Muscle layer of duodenum (tissue), 2 donors: ENCODE measurements at regions not wholly inside any gene's neighbourhood (a gene's known extent, or its start where the extent isn't known, plus 50 kb on each side); places are given as distances from the start of the nearest gene placed in this dataset.

Experiments used
- H3K27ac ChIP-seq: one replicate; pipeline ENCODE4 v1.7.0; 2013; ENCODE audit warnings: mild to moderate bottlenecking, low read length
- H3K27me3 ChIP-seq: one replicate; pipeline ENCODE4 v1.7.0; 2013; ENCODE audit warnings: low read depth, mild to moderate bottlenecking, control low read depth, low read length
- H3K36me3 ChIP-seq, 2 donors: one replicate each; pipeline ENCODE4 v1.7.0; 2013; ENCODE audit warnings: low read length in 2 of 2, control low read depth in 1 of 2, mild to moderate bottlenecking in 1 of 2; ENCODE audit not compliant: insufficient read depth in 2 of 2, control insufficient read depth in 1 of 2
- H3K4me1 ChIP-seq, 2 donors: one replicate each; pipeline ENCODE4 v1.7.0; 2013; ENCODE audit warnings: low read length in 2 of 2, mild to moderate bottlenecking in 2 of 2, control low read depth in 1 of 2, moderate library complexity in 1 of 2; ENCODE audit not compliant: insufficient read depth in 2 of 2, control insufficient read depth in 1 of 2
- H3K4me3 ChIP-seq, 2 donors: one replicate each; pipeline ENCODE4 v1.7.0; 2013; ENCODE audit warnings: low read length in 2 of 2, low read depth in 1 of 2, mild to moderate bottlenecking in 1 of 2
- H3K9me3 ChIP-seq, 2 donors: one replicate each; pipeline ENCODE4 v1.7.0; 2013; ENCODE audit warnings: low read length in 2 of 2, control low read depth in 1 of 2, mild to moderate bottlenecking in 1 of 2; ENCODE audit not compliant: control insufficient read depth in 1 of 2
- donor health status: healthy.

GRCh38 chr6:148105695-148106094 is 236.9 kb upstream of the SASH1 start:
- Histone ChIP-seq H3K27ac (no peak overlapping the region), H3K4me3 (no peak overlapping the region), H3K36me3 (no peaks in the 10 kb centered on the region), H3K27me3 (no peaks in the 10 kb centered on the region), H3K4me1 (no peaks in the 10 kb centered on the region), H3K9me3 (no peaks in the 10 kb centered on the region)

- Histone ChIP-seq H3K4me1 (no peaks in the 10 kb centered on the region), H3K36me3 (no peaks in the 10 kb centered on the region), H3K27me3 (no peaks in the 10 kb centered on the region), H3K4me3 (no peak overlapping the region), H3K9me3 (no peaks in the 10 kb centered on the region), H3K27ac (no peak overlapping the region)
Measured at GRCh38 chr6:148107911-148108310, 234.7 kb upstream of the SASH1 start.

GRCh38 chr6:148109732-148110131 is 232.9 kb upstream of the SASH1 start:
- Histone ChIP-seq H3K36me3 (no peaks in the 10 kb centered on the region), H3K9me3 (no peaks in the 10 kb centered on the region), H3K27ac (no peak overlapping the region)

GRCh38 chr6:148110925-148111324 is 231.7 kb upstream of the SASH1 start:
- Histone ChIP-seq H3K27ac (no peak overlapping the region), H3K4me1 (no peaks in the 10 kb centered on the region), H3K9me3 (no peaks in the 10 kb centered on the region), H3K36me3 (no peaks in the 10 kb centered on the region), H3K27me3 (no peaks in the 10 kb centered on the region), H3K4me3 (no peak overlapping the region)

More at GRCh38 chr6:148109732-148110131, 232.9 kb upstream of the SASH1 start:
- no peaks in the 10 kb centered on the region for H3K27me3 ChIP-seq
- no peaks in the 10 kb centered on the region for H3K4me1 ChIP-seq
- no peak overlapping the region for H3K4me3 ChIP-seq

- Histone ChIP-seq H3K36me3 (no peaks in the 10 kb centered on the region), H3K4me1 (no peaks in the 10 kb centered on the region), H3K27ac (no peak overlapping the region), H3K9me3 (no peaks in the 10 kb centered on the region), H3K4me3 (no peak overlapping the region), H3K27me3 (no peaks in the 10 kb centered on the region)
Measured at GRCh38 chr6:148112851-148113319, 229.8 kb upstream of the SASH1 start.

GRCh38 chr6:148116001-148116400 is 226.6 kb upstream of the SASH1 start:
- no peak overlapping the region for H3K27ac ChIP-seq
- H3K9me3 ChIP-seq: no peaks in the 10 kb centered on the region
- H3K4me3 ChIP-seq: no peak overlapping the region
- H3K27me3 ChIP-seq: no peaks in the 10 kb centered on the region
- H3K36me3 ChIP-seq: no peaks in the 10 kb centered on the region
- no peaks in the 10 kb centered on the region for H3K4me1 ChIP-seq

- Histone ChIP-seq H3K4me3 (no peak overlapping the region), H3K36me3 (no peaks in the 10 kb centered on the region)
Measured at GRCh38 chr6:148118244-148118643, 224.4 kb upstream of the SASH1 start.

GRCh38 chr6:148128014-148128730 is 214.5 kb upstream of the SASH1 start:
- H3K9me3 ChIP-seq: no peaks in the 10 kb centered on the region
- H3K36me3 ChIP-seq: no peaks in the 10 kb centered on the region
- H3K27me3 ChIP-seq: no peaks in the 10 kb centered on the region
- H3K27ac ChIP-seq: no peak overlapping the region
- H3K4me1 ChIP-seq: no peaks in the 10 kb centered on the region
- H3K4me3 ChIP-seq: no peak overlapping the region

More at GRCh38 chr6:148118244-148118643, 224.4 kb upstream of the SASH1 start:
- H3K4me1 ChIP-seq: no peaks in the 10 kb centered on the region
- H3K27ac ChIP-seq: no peak overlapping the region
- no peaks in the 10 kb centered on the region for H3K9me3 ChIP-seq
- H3K27me3 ChIP-seq: no peaks in the 10 kb centered on the region

- Histone ChIP-seq H3K4me3 (peak overlapping the region in 1 of 2 donors; percentile 8), H3K9me3 (peaks cover 0 to 3% of the 10 kb centered on the region in 2 donors), H3K4me1 (no peaks in the 10 kb centered on the region), H3K36me3 (no peaks in the 10 kb centered on the region), H3K27me3 (no peaks in the 10 kb centered on the region), H3K27ac (no peak overlapping the region)
Measured at GRCh38 chr6:148134592-148134991, 208.0 kb upstream of the SASH1 start.

- H3K36me3 ChIP-seq: no peaks in the 10 kb centered on the region
- H3K9me3 ChIP-seq: peaks cover 0 to 3% of the 10 kb centered on the region in 2 donors
- H3K27me3 ChIP-seq: no peaks in the 10 kb centered on the region
- no peak overlapping the region for H3K27ac ChIP-seq
- H3K4me3 ChIP-seq: no peak overlapping the region
- no peaks in the 10 kb centered on the region for H3K4me1 ChIP-seq
Measured at GRCh38 chr6:148136586-148136985, 206.1 kb upstream of the SASH1 start.

- Histone ChIP-seq H3K4me1 (no peaks in the 10 kb centered on the region), H3K9me3 (peaks cover 0 to 3% of the 10 kb centered on the region in 2 donors), H3K36me3 (no peaks in the 10 kb centered on the region), H3K27me3 (no peaks in the 10 kb centered on the region), H3K4me3 (no peak overlapping the region), H3K27ac (no peak overlapping the region)
Measured at GRCh38 chr6:148137652-148138051, 205.0 kb upstream of the SASH1 start.

- H3K4me3 ChIP-seq: no peak overlapping the region
- no peaks in the 10 kb centered on the region for H3K4me1 ChIP-seq
- H3K36me3 ChIP-seq: no peaks in the 10 kb centered on the region
- no peaks in the 10 kb centered on the region for H3K27me3 ChIP-seq
- H3K27ac ChIP-seq: no peak overlapping the region
- H3K9me3 ChIP-seq: peaks cover 0 to 3% of the 10 kb centered on the region in 2 donors
Measured at GRCh38 chr6:148138573-148138972, 204.1 kb upstream of the SASH1 start.
